ENCODE measurements at regions not wholly inside any gene's neighbourhood (a gene's known extent, or its start where the extent isn't known, plus 50 kb on each side); places are given as distances from the start of the nearest gene placed in this dataset.

DNA sequence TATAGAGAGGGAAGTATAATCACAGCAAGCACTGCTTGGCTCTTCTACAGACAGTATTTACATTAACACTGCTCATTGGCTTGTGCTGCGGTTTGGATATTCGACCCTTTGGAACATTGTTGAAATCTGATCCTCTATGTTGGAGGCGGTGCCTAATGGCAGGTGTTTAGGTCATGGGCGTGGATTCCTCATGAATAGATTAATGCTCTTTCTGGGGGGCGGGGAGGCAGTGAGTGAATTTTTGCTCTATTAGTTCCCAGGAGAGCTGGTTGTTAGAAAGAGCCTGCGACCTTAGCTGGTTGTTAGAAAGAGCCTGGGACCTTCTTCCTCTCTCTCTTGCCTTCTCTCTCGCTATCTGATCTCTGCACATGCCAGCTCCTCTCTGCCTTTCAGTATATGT is 77.3 kb upstream of the SVIL start:
- peaks cover 10% of the 10 kb centered on the region for H3F3A ChIP-seq (ENCODE audit: low read length, unreplicated experiment)
- BruUV-seq (replicated peaks): no TSS peak
- H2AFZ ChIP-seq (ENCODE audit: low read length): no peak overlapping the region
- no peaks in the 10 kb centered on the region for H3K9me3 ChIP-seq (ENCODE audit: low read length)
- peaks cover 27% of the 10 kb centered on the region for H3K4me1 ChIP-seq (ENCODE audit: insufficient read depth, low read length)
- no peaks in the 10 kb centered on the region for H4K20me1 ChIP-seq (ENCODE audit: low read length)
- H3K9me2 ChIP-seq (replicated peaks; ENCODE audit: low read length): no peaks in the 10 kb centered on the region
- H3K27ac ChIP-seq (ENCODE audit: low read length): no peak overlapping the region
- intact Hi-C loops (cut with micrococcal nuclease): no loop called here
- TF ChIP-seq CTCF (conservative IDR thresholded peaks at IDR 0.05; ENCODE audit: low read depth, low read length) (no peak), EZH2 (IDR thresholded peaks at IDR 0.05; ENCODE audit: low read length, unreplicated experiment) (no peak), EZH2phosphoT487 (IDR thresholded peaks at IDR 0.05; ENCODE audit: borderline replicate concordance, low read length) (no peak)
- ATAC-seq (no peak), DNase-seq (peak; percentile 49)
- H3K9ac ChIP-seq (ENCODE audit: low read length): no peak overlapping the region
- no peak overlapping the region for H3K4me2 ChIP-seq (ENCODE audit: low read length)
- ChIA-PET POLR2A (ENCODE audit: unreplicated experiment) (no interaction called here), CTCF (no interaction called here)
- no peak overlapping the region for H3K4me3 ChIP-seq (ENCODE audit: low read length)
- peaks cover 62% of the 10 kb centered on the region for H3K79me2 ChIP-seq (ENCODE audit: low read length)
- H3K36me3 ChIP-seq (ENCODE audit: low read depth, low read length): no peaks in the 10 kb centered on the region
- no peaks in the 10 kb centered on the region for H3K27me3 ChIP-seq (ENCODE audit: low read length)

- Histone ChIP-seq H3K27ac (ENCODE audit: low read length) (no peak overlapping the region), H3K4me1 (ENCODE audit: insufficient read depth, low read length) (peaks cover 20% of the 10 kb centered on the region), H3K79me2 (ENCODE audit: low read length) (peaks cover 44% of the 10 kb centered on the region), H3K4me3 (ENCODE audit: low read length) (no peak overlapping the region), H3K9me3 (ENCODE audit: low read length) (no peaks in the 10 kb centered on the region), H4K20me1 (ENCODE audit: low read length) (no peaks in the 10 kb centered on the region), H2AFZ (ENCODE audit: low read length) (no peak overlapping the region), H3F3A (ENCODE audit: low read length, unreplicated experiment) (peaks cover 10% of the 10 kb centered on the region), H3K9me2 (replicated peaks; ENCODE audit: low read length) (no peaks in the 10 kb centered on the region), H3K9ac (ENCODE audit: low read length) (no peak overlapping the region), H3K36me3 (ENCODE audit: low read depth, low read length) (no peaks in the 10 kb centered on the region), H3K4me2 (ENCODE audit: low read length) (no peak overlapping the region), H3K27me3 (ENCODE audit: low read length) (no peaks in the 10 kb centered on the region)
- TF ChIP-seq EZH2 (IDR thresholded peaks at IDR 0.05; ENCODE audit: low read length, unreplicated experiment) (no peak), EZH2phosphoT487 (IDR thresholded peaks at IDR 0.05; ENCODE audit: borderline replicate concordance, low read length) (no peak), CTCF (conservative IDR thresholded peaks at IDR 0.05; ENCODE audit: low read depth, low read length) (no peak)
- BruUV-seq (replicated peaks): no TSS peak
- no peak for DNase-seq
- intact Hi-C loops (cut with micrococcal nuclease): no loop called here
- CTCF ChIA-PET: no interaction called here
- no peak for ATAC-seq
- POLR2A ChIA-PET (ENCODE audit: unreplicated experiment): no interaction called here
Observed at GRCh38 chr10:29710128-29710527, 75.4 kb upstream of the SVIL start.

GRCh38 chr10:29709484-29710002 is 74.8 kb upstream of the SVIL start:
- H3K36me3 ChIP-seq (ENCODE audit: low read depth, low read length): no peaks in the 10 kb centered on the region
- no peaks in the 10 kb centered on the region for H4K20me1 ChIP-seq (ENCODE audit: low read length)
- peaks cover 43% of the 10 kb centered on the region for H3K79me2 ChIP-seq (ENCODE audit: low read length)
- POLR2A ChIA-PET (ENCODE audit: unreplicated experiment): no interaction called here
- ATAC-seq (no peak), DNase-seq (no peak)
- no TSS peak for BruUV-seq (replicated peaks)
- peaks cover 8% of the 10 kb centered on the region for H3F3A ChIP-seq (ENCODE audit: low read length, unreplicated experiment)
- H3K4me1 ChIP-seq (ENCODE audit: insufficient read depth, low read length): peaks cover 14% of the 10 kb centered on the region
- H3K27me3 ChIP-seq (ENCODE audit: low read length): no peaks in the 10 kb centered on the region
- no peak overlapping the region for H3K4me2 ChIP-seq (ENCODE audit: low read length)
- H3K9ac ChIP-seq (ENCODE audit: low read length): no peak overlapping the region
- no peak overlapping the region for H3K27ac ChIP-seq (ENCODE audit: low read length)
- intact Hi-C loops (cut with micrococcal nuclease): no loop called here
- CTCF ChIA-PET: no interaction called here
- no peak for TF ChIP-seq EZH2phosphoT487 (IDR thresholded peaks at IDR 0.05; ENCODE audit: borderline replicate concordance, low read length)
- H3K9me2 ChIP-seq (replicated peaks; ENCODE audit: low read length): no peaks in the 10 kb centered on the region
- H3K9me3 ChIP-seq (ENCODE audit: low read length): no peaks in the 10 kb centered on the region
- no peak overlapping the region for H3K4me3 ChIP-seq (ENCODE audit: low read length)
- H2AFZ ChIP-seq (ENCODE audit: low read length): no peak overlapping the region
